ENCODE measurements at regions not wholly inside any gene's neighbourhood (a gene's known extent, or its start where the extent isn't known, plus 50 kb on each side); places are given as distances from the start of the nearest gene placed in this dataset.

GRCh38 chr4:110953898-110954297 is 331.0 kb upstream of the PITX2 start:
- DNase-seq (ENCODE audit: low spot score) = no peak
- H3K79me2 ChIP-seq = no peaks in the 10 kb centered on the region
- peak overlapping the region; percentile 23 for H3K4me2 ChIP-seq
- no peaks in the 10 kb centered on the region for H4K20me1 ChIP-seq (ENCODE audit: insufficient read depth, poor library complexity, severe bottlenecking)
- H3K36me3 ChIP-seq (replicated peaks; ENCODE audit: insufficient read depth, low read depth) = no peaks in the 10 kb centered on the region
- no peaks in the 10 kb centered on the region for H3K9me3 ChIP-seq (ENCODE audit: low read depth)
- H3K9me2 ChIP-seq (replicated peaks; ENCODE audit: insufficient read depth) = no peaks in the 10 kb centered on the region
- WGBS (ENCODE audit: low lambda C conversion rate, missing lambda C conversion rate) = 31% methylated on average over 4 of the region's 4 CpGs
- H3K4me3 ChIP-seq = no peak overlapping the region
- no peaks in the 10 kb centered on the region for H3K27me3 ChIP-seq
- H3K27ac ChIP-seq = no peak overlapping the region
- no peak overlapping the region for H2AFZ ChIP-seq
- TF ChIP-seq CTCF (IDR thresholded peaks at IDR 0.05; ENCODE audit: poor library complexity) = no peak
- TF ChIP-seq EZH2 (IDR thresholded peaks at IDR 0.05; ENCODE audit: borderline replicate concordance) = no peak
- TF ChIP-seq EZH2phosphoT487 (IDR thresholded peaks at IDR 0.05; ENCODE audit: low read depth, severe bottlenecking, unreplicated experiment) = no peak
- no peaks in the 10 kb centered on the region for H3K4me1 ChIP-seq (ENCODE audit: insufficient read depth)

- Histone ChIP-seq H3K4me3 (no peak overlapping the region), H4K20me1 (ENCODE audit: insufficient read depth, poor library complexity, severe bottlenecking) (no peaks in the 10 kb centered on the region), H3K36me3 (replicated peaks; ENCODE audit: insufficient read depth, low read depth) (no peaks in the 10 kb centered on the region), H3K27me3 (no peaks in the 10 kb centered on the region), H3K9me3 (ENCODE audit: low read depth) (no peaks in the 10 kb centered on the region), H2AFZ (no peak overlapping the region), H3K27ac (no peak overlapping the region), H3K4me1 (ENCODE audit: insufficient read depth) (no peaks in the 10 kb centered on the region), H3K4me2 (no peak overlapping the region), H3K79me2 (no peaks in the 10 kb centered on the region), H3K9me2 (replicated peaks; ENCODE audit: insufficient read depth) (no peaks in the 10 kb centered on the region)
- WGBS (ENCODE audit: low lambda C conversion rate, missing lambda C conversion rate) = 77% methylated on average over 1 of the region's 1 CpG
- no peak for DNase-seq (ENCODE audit: low spot score)
- TF ChIP-seq EZH2phosphoT487 (IDR thresholded peaks at IDR 0.05; ENCODE audit: low read depth, severe bottlenecking, unreplicated experiment) (no peak), EZH2 (IDR thresholded peaks at IDR 0.05; ENCODE audit: borderline replicate concordance) (no peak), CTCF (IDR thresholded peaks at IDR 0.05; ENCODE audit: poor library complexity) (no peak)
These were observed 332.9 kb upstream of the PITX2 start for GRCh38 chr4:110955748-110956147.

- no peaks in the 10 kb centered on the region for H4K20me1 ChIP-seq (ENCODE audit: insufficient read depth, poor library complexity, severe bottlenecking)
These were observed 336.3 kb upstream of the PITX2 start for GRCh38 chr4:110959041-110959643.

More at GRCh38 chr4:110959041-110959643, 336.3 kb upstream of the PITX2 start:
- no peaks in the 10 kb centered on the region for H3K4me1 ChIP-seq (ENCODE audit: insufficient read depth)
- no peaks in the 10 kb centered on the region for H3K79me2 ChIP-seq
- H3K27ac ChIP-seq = peak overlapping the region; percentile 20
- H3K4me2 ChIP-seq = peak overlapping the region; percentile 48
- no peak overlapping the region for H2AFZ ChIP-seq
- H3K27me3 ChIP-seq = no peaks in the 10 kb centered on the region
- TF ChIP-seq EZH2phosphoT487 (IDR thresholded peaks at IDR 0.05; ENCODE audit: low read depth, severe bottlenecking, unreplicated experiment) (no peak), CTCF (IDR thresholded peaks at IDR 0.05; ENCODE audit: poor library complexity) (peak; percentile 70)
- no peaks in the 10 kb centered on the region for H3K36me3 ChIP-seq (replicated peaks; ENCODE audit: insufficient read depth, low read depth)
- no peak overlapping the region for H3K4me3 ChIP-seq
- H3K9me3 ChIP-seq (ENCODE audit: low read depth) = no peaks in the 10 kb centered on the region
- DNase-seq (ENCODE audit: low spot score) = peak; percentile 23
- no peaks in the 10 kb centered on the region for H3K9me2 ChIP-seq (replicated peaks; ENCODE audit: insufficient read depth)
